Activated naive CD8-positive, alpha-beta T cell treated with anti-CD3 and anti-CD28 coated beads, Interleukin-2, amount 50 U/mL, for 24 hours (primary cell): ENCODE measurements at regions not wholly inside any gene's neighbourhood (a gene's known extent, or its start where the extent isn't known, plus 50 kb on each side); places are given as distances from the start of the nearest gene placed in this dataset.
"Not testable (repeated sequence)": the region's sequence is repeated elsewhere in the genome, so short reads cannot be mapped to it uniquely, and the experiment has no call there.

ENCODE experiments used
- ATAC-seq: fragments of 150-1000 bp; cut with Tn5 transposase; one replicate; pipeline ENCODE4 v1.10.0; 2021
- DNase-seq: peaks from one replicate; pipeline ENCODE4 v3.0.0; 2021
- H3K27ac Mint-ChIP-seq: one replicate; pipeline ENCODE4 v1.8.0; 2021; ENCODE audit warnings: mild to moderate bottlenecking, mixed read lengths
- H3K27me3 Mint-ChIP-seq: one replicate; pipeline ENCODE4 v1.8.0; 2021; ENCODE audit warnings: mixed read lengths
- H3K36me3 Mint-ChIP-seq: one replicate; pipeline ENCODE4 v1.8.0; 2021; ENCODE audit warnings: low read depth, mixed read lengths
- H3K4me1 Mint-ChIP-seq: one replicate; pipeline ENCODE4 v1.8.0; 2021; ENCODE audit warnings: mixed read lengths
- H3K4me3 Mint-ChIP-seq: one replicate; pipeline ENCODE4 v1.8.0; 2021; ENCODE audit warnings: mild to moderate bottlenecking, moderate library complexity, mixed read lengths
- H3K9me3 Mint-ChIP-seq: one replicate; pipeline ENCODE4 v1.8.0; 2021; ENCODE audit warnings: mixed read lengths

DNA sequence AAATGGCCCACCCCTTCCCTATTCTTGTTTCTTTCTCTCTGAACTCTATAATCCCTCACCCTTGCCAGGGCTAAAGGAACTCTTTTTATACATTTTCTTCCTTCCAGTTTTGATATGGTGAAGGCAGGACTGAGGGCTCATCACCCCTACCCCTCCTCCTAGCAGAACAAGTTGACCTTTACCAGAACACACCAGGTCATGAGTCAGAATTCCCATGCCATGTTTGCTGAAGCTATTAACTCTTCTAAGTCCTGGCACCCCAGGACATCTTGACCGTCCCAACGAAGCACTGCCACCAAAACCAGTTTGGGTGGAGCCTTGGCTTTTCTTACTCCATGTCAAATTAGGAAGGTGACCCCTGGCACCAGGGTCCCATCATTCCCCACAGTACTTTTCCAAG, 57.5 kb upstream of the DYNLT3 start:
- Mint-ChIP-seq H3K4me3 (no peak overlapping the region), H3K27me3 (peaks cover 12% of the 10 kb centered on the region), H3K27ac (no peak overlapping the region), H3K36me3 (no peaks in the 10 kb centered on the region), H3K4me1 (peaks cover 5% of the 10 kb centered on the region), H3K9me3 (no peaks in the 10 kb centered on the region)
- DNase-seq (no peak), ATAC-seq (no peak)

GRCh38 chrX:37905436-37906147, 58.2 kb upstream of the DYNLT3 start:
- Mint-ChIP-seq H3K4me1 (peaks cover 5% of the 10 kb centered on the region), H3K27ac (no peak overlapping the region), H3K9me3 (no peaks in the 10 kb centered on the region), H3K36me3 (no peaks in the 10 kb centered on the region), H3K27me3 (peaks cover 12% of the 10 kb centered on the region), H3K4me3 (peak overlapping the region; percentile 38)
- DNase-seq (peak; percentile 15), ATAC-seq (peak; percentile 52)

- Mint-ChIP-seq H3K27me3 (peaks cover 12% of the 10 kb centered on the region), H3K9me3 (no peaks in the 10 kb centered on the region), H3K4me1 (peaks cover 5% of the 10 kb centered on the region), H3K36me3 (no peaks in the 10 kb centered on the region), H3K27ac (no peak overlapping the region), H3K4me3 (no peak overlapping the region)
- ATAC-seq (no peak), DNase-seq (no peak)
Measured at GRCh38 chrX:37906357-37906756, 59.0 kb upstream of the DYNLT3 start.

DNA sequence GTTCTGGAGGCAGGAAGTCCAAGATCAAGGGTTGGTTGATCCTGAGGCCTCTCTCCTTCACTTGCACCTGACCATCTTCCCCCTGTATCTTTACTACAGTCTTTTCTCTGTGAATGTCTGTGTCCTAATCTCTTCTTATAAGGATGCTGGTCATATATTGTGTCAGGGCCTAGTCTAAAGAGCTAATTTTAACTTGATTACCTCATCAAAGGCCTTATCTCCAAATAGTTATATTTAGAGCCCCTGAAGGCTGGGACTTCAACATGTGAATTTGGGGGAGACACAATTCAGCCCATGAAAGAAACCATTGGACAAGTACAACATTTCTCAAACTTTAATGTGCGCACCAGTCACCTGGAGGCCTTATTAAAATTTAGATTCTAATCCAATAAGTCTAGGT, 62.8 kb upstream of the DYNLT3 start:
- no peaks in the 10 kb centered on the region for H3K9me3 Mint-ChIP-seq
- no peak overlapping the region for H3K4me3 Mint-ChIP-seq
- no peak overlapping the region for H3K27ac Mint-ChIP-seq
- peaks cover 7% of the 10 kb centered on the region for H3K27me3 Mint-ChIP-seq
- ATAC-seq (no peak), DNase-seq (no peak)
- H3K4me1 Mint-ChIP-seq, result no peaks in the 10 kb centered on the region
- H3K36me3 Mint-ChIP-seq, result no peaks in the 10 kb centered on the region

GRCh38 chrX:37912304-37912703, 64.9 kb upstream of the DYNLT3 start:
- DNase-seq (no peak), ATAC-seq (peak; percentile 63)
- Mint-ChIP-seq H3K36me3 (no peaks in the 10 kb centered on the region), H3K9me3 (no peaks in the 10 kb centered on the region), H3K27ac (no peak overlapping the region), H3K27me3 (peaks cover 4% of the 10 kb centered on the region), H3K4me3 (no peak overlapping the region), H3K4me1 (no peaks in the 10 kb centered on the region)

GRCh38 chrX:37912777-37913176, 65.4 kb upstream of the DYNLT3 start:
- ATAC-seq (no peak), DNase-seq (no peak)
- Mint-ChIP-seq H3K9me3 (no peaks in the 10 kb centered on the region), H3K4me3 (no peak overlapping the region), H3K36me3 (no peaks in the 10 kb centered on the region), H3K27ac (no peak overlapping the region), H3K4me1 (no peaks in the 10 kb centered on the region), H3K27me3 (peaks cover 4% of the 10 kb centered on the region)

GRCh38 chrX:37918168-37918567, 70.8 kb upstream of the DYNLT3 start:
- no peak overlapping the region for H3K4me3 Mint-ChIP-seq
- no peak overlapping the region for H3K27ac Mint-ChIP-seq
- H3K27me3 Mint-ChIP-seq, result peaks cover 4% of the 10 kb centered on the region
- H3K36me3 Mint-ChIP-seq, result no peaks in the 10 kb centered on the region
- no peak for DNase-seq
- peaks cover 3% of the 10 kb centered on the region for H3K9me3 Mint-ChIP-seq
- ATAC-seq, result no peak
- H3K4me1 Mint-ChIP-seq, result no peaks in the 10 kb centered on the region

DNA sequence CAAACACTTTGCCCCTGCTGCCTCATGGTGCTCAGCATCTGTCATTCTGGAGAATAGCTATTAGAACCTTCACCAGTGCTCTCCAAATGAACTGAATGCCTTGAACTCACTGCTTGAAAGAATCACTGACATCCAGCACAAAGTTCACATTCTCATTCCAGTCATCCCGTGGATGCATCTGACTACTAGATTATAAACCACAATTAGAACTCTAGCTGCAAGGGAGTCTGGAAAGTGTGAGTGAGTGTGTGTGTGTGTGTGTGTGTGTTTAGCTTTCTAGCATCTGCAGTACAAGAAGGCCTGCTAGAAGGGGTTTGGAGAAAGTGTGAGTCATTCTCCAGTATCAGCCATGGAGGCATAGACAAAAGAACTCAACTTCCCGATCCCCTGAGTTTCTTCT, 71.3 kb upstream of the DYNLT3 start:
- no peaks in the 10 kb centered on the region for H3K4me1 Mint-ChIP-seq

DNA sequence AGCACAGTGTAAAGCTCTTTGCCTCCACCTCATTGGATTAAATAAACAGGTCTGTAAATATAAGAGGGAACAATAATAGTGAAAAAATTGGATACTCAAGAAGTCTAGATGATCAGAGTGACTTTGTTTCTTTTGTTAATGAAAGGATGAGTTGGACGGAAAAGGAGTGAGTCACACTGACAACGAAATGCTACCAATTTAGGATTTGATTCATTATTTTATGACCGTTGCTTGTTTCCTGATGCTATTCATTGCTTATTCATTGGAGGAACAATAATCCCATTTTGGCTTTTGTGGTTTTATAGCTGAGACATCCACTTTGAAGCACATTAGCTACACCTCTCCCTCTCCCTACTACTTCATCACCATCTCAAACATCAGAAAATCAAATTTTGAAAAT, 74.4 kb upstream of the DYNLT3 start:
- no peak for DNase-seq
- H3K4me3 Mint-ChIP-seq, result no peak overlapping the region
- H3K9me3 Mint-ChIP-seq, result peaks cover 3% of the 10 kb centered on the region
- no peak for ATAC-seq
- peaks cover 9% of the 10 kb centered on the region for H3K27me3 Mint-ChIP-seq
- H3K4me1 Mint-ChIP-seq, result no peaks in the 10 kb centered on the region
- no peak overlapping the region for H3K27ac Mint-ChIP-seq
- no peaks in the 10 kb centered on the region for H3K36me3 Mint-ChIP-seq

More for the DNA sequence above, 71.3 kb upstream of the DYNLT3 start:
- H3K4me3 Mint-ChIP-seq, result no peak overlapping the region
- peaks cover 4% of the 10 kb centered on the region for H3K27me3 Mint-ChIP-seq
- H3K36me3 Mint-ChIP-seq, result no peaks in the 10 kb centered on the region
- no peak overlapping the region for H3K27ac Mint-ChIP-seq
- ATAC-seq, result no peak
- DNase-seq, result no peak
- H3K9me3 Mint-ChIP-seq, result peaks cover 3% of the 10 kb centered on the region

- no peak for ATAC-seq
- H3K27ac Mint-ChIP-seq, result no peak overlapping the region
- H3K27me3 Mint-ChIP-seq, result peaks cover 9% of the 10 kb centered on the region
- H3K4me3 Mint-ChIP-seq, result no peak overlapping the region
- H3K9me3 Mint-ChIP-seq, result peaks cover 3% of the 10 kb centered on the region
- H3K36me3 Mint-ChIP-seq, result no peaks in the 10 kb centered on the region
- no peaks in the 10 kb centered on the region for H3K4me1 Mint-ChIP-seq
- DNase-seq, result no peak
Measured at GRCh38 chrX:37922928-37923327, 75.6 kb upstream of the DYNLT3 start.

DNA sequence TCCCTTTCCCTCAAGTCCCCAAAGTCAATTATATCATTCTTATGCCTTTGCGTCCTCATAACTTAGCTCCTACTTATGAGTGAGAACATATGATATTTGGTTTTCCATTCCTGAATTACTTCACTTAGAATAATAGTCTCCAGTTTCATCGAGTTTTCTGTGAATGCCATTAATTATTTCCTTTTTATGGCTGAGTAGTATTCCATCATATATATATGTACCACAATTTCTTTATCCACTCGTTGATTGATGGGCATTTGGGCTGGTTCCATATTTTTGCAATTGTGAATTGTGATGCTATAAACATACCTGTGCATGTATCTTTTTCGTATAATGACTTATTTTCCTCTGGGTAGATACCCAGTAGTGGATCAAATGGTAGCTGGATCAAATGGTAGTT, 78.4 kb upstream of the DYNLT3 start:
- not testable (repeated sequence) for H3K4me1 Mint-ChIP-seq, H3K27me3 Mint-ChIP-seq, H3K27ac Mint-ChIP-seq, DNase-seq, H3K4me3 Mint-ChIP-seq, H3K9me3 Mint-ChIP-seq, ATAC-seq, H3K36me3 Mint-ChIP-seq

- no peaks in the 10 kb centered on the region for H3K36me3 Mint-ChIP-seq
- ATAC-seq (no peak), DNase-seq (no peak)
- H3K27me3 Mint-ChIP-seq, result peaks cover 9% of the 10 kb centered on the region
- no peaks in the 10 kb centered on the region for H3K9me3 Mint-ChIP-seq
- H3K4me3 Mint-ChIP-seq, result no peak overlapping the region
- no peak overlapping the region for H3K27ac Mint-ChIP-seq
- no peaks in the 10 kb centered on the region for H3K4me1 Mint-ChIP-seq
Measured at GRCh38 chrX:37926700-37927099, 79.3 kb upstream of the DYNLT3 start.

GRCh38 chrX:37942170-37942569, 64.2 kb upstream of the SYTL5 start:
- Mint-ChIP-seq H3K4me1 (no peaks in the 10 kb centered on the region), H3K27ac (no peak overlapping the region), H3K36me3 (no peaks in the 10 kb centered on the region), H3K27me3 (no peaks in the 10 kb centered on the region), H3K4me3 (no peak overlapping the region), H3K9me3 (no peaks in the 10 kb centered on the region)
- ATAC-seq, result no peak
- no peak for DNase-seq

DNA sequence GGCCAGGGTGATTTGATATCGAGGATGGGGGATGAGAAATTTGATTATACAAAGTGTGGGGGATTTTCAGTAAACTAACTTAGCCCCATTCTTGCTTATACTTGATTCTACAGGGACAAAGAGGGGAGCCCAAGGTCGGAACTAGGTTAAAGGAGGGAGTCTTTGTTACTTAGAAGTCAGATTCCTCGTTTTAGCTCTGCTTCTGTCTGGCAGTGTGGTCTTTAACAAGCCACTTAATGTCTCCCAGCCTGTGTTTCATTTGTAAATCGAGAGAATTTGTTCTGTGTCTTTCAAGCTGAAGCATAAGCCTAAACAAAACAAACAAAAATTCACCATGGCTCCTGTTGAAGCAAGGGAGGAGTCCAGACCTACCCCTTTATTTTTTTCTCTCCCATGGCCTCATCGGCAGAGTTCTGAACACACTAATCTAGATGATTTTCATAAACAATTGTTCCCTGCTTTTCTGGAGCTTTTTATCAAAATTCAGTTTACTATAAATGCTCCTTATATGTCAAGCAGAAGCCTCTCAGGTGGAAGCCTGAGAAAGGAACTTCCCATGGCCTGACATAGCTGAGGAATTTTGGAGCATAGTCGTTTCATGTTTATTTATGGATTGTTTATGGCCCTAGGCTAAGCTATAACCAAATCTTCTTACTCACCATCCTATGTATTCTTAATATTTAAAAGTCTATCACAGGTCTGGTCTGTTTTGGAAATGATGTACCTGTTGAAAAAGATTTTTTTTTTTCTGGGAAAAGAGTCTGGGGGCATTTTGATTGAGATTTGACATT, 62.6 kb upstream of the SYTL5 start:
- ATAC-seq (no peak), DNase-seq (no peak)
- no peak overlapping the region for H3K4me3 Mint-ChIP-seq
- H3K4me1 Mint-ChIP-seq, result no peaks in the 10 kb centered on the region
- no peaks in the 10 kb centered on the region for H3K36me3 Mint-ChIP-seq
- no peaks in the 10 kb centered on the region for H3K9me3 Mint-ChIP-seq
- no peaks in the 10 kb centered on the region for H3K27me3 Mint-ChIP-seq
- no peak overlapping the region for H3K27ac Mint-ChIP-seq

DNA sequence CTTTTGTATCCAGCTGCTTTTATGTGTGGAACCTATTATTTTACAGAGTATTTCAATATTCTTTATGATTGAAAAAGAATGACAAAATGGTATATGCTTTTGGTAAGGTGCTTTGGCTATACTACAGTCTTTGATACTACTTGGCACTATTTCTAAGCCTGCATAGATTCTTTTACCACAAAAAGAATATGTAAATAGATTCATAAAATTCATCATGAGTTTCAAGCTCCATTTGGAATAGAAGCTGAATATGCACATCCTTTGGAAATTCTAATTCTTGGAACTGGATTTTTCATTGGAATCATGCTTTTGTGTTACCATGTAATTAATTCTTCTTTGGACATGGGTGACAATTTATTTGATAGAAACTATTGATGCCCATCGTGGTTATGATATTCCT, 60.2 kb upstream of the SYTL5 start:
- Mint-ChIP-seq H3K9me3 (no peaks in the 10 kb centered on the region), H3K27ac (no peak overlapping the region), H3K4me1 (no peaks in the 10 kb centered on the region), H3K27me3 (no peaks in the 10 kb centered on the region), H3K36me3 (no peaks in the 10 kb centered on the region), H3K4me3 (no peak overlapping the region)
- ATAC-seq (no peak), DNase-seq (no peak)
